K562 (cell line): ENCODE measurements at regions not wholly inside any gene's neighbourhood (a gene's known extent, or its start where the extent isn't known, plus 50 kb on each side); places are given as distances from the start of the nearest gene placed in this dataset.
A peak's percentile ranks its signal among the peaks of the same experiment; 100 is the strongest.

Experiments used
- ADNP ChIP-seq: fragments of 200-800 bp; sonication (Bioruptor generic); IDR thresholded peaks from 2 replicates; pipeline ENCODE4 v1.6.1; 2016; ENCODE audit warnings: missing genetic modification characterization, missing compliant biosample characterization
- CC2D1A ChIP-seq: fragments of 450-650 bp; IDR thresholded peaks from 2 replicates; pipeline ENCODE4 v1.6.1; 2017; ENCODE audit warnings: mild to moderate bottlenecking
- CTBP1 ChIP-seq: fragments of 450-650 bp; IDR thresholded peaks from 2 replicates; pipeline ENCODE4 v1.6.1; 2016; ENCODE audit warnings: borderline replicate concordance
- DMBX1 ChIP-seq: fragments of 250-450 bp; sonication (Bioruptor Pico); IDR thresholded peaks from 2 replicates; pipeline ENCODE4 v1.8.0; 2022; ENCODE audit warnings: inconsistent platforms, mild to moderate bottlenecking, moderate library complexity, borderline replicate concordance
- ELF1 ChIP-seq: fragments of 200-800 bp; sonication (Bioruptor generic); IDR thresholded peaks from 2 replicates; pipeline ENCODE4 v1.6.1; 2016; ENCODE audit warnings: missing genetic modification characterization, missing compliant biosample characterization
- ELF2 ChIP-seq: fragments of 250-450 bp; sonication (Bioruptor Pico); IDR thresholded peaks from 2 replicates; pipeline ENCODE4 v1.5.0; 2021; ENCODE audit warnings: mild to moderate bottlenecking
- ETS2 ChIP-seq: IDR thresholded peaks from 2 replicates; pipeline ENCODE4 v1.6.1; 2016; ENCODE audit warnings: borderline replicate concordance, missing genetic modification characterization, mild to moderate bottlenecking, moderate library complexity, missing compliant biosample characterization; ENCODE audit not compliant: poor library complexity, severe bottlenecking
- FOS ChIP-seq: IDR thresholded peaks from 3 replicates; pipeline ENCODE4 v1.6.1; 2011; ENCODE audit not compliant: insufficient read length; ENCODE audit errors: extremely low read depth
- FOXJ3 ChIP-seq: sonication (generic); formaldehyde crosslinking; IDR thresholded peaks from 2 replicates; pipeline ENCODE4 v1.4.0; 2020; ENCODE audit warnings: mild to moderate bottlenecking, missing genetic modification reagents
- GABPB1 ChIP-seq: sonication (generic); formaldehyde crosslinking; IDR thresholded peaks from 2 replicates; pipeline ENCODE4 v1.8.0; 2022; ENCODE audit warnings: mild to moderate bottlenecking, missing genetic modification reagents
- HDAC3 ChIP-seq: fragments of 450-650 bp; IDR thresholded peaks from 2 replicates; pipeline ENCODE4 v1.6.1; 2018; ENCODE audit warnings: borderline replicate concordance, mild to moderate bottlenecking, moderate library complexity; ENCODE audit not compliant: partially characterized antibody
- MYC ChIP-seq, 2 experiments: fragments of 250-450 bp in 1 of 2; sonication (Bioruptor Pico) in 1 of 2; IDR thresholded peaks; 2 replicates each; pipeline versions ENCODE4 v1.5.1 to v1.6.1; 2012 to 2021; ENCODE audit warnings: low read depth in 2 of 2, borderline replicate concordance in 1 of 2, improper control_type of control experiment in 1 of 2, low read length in 1 of 2, mild to moderate bottlenecking in 1 of 2, moderate library complexity in 1 of 2
- NBN ChIP-seq: fragments of 450-650 bp; IDR thresholded peaks from 2 replicates; pipeline ENCODE4 v1.6.1; 2016; ENCODE audit warnings: low read depth, mild to moderate bottlenecking
- NRF1 ChIP-seq, 2 experiments: fragments of 450-650 bp; IDR thresholded peaks in 1 of 2; conservative IDR thresholded peaks in 1 of 2; 2 replicates each; pipeline ENCODE4 v1.6.1; 2014; ENCODE audit warnings: mild to moderate bottlenecking in 2 of 2
- PHF20 ChIP-seq: fragments of 450-650 bp; IDR thresholded peaks from 2 replicates; pipeline ENCODE4 v1.6.1; 2018; ENCODE audit not compliant: partially characterized antibody
- POLR2G ChIP-seq: fragments of 200-400 bp; formaldehyde crosslinking; IDR thresholded peaks from 2 replicates; pipeline ENCODE4 v1.6.1; 2017; ENCODE audit warnings: low read depth, mild to moderate bottlenecking, antibody characterized with exemption, low read length, moderate library complexity
- RBM34 ChIP-seq: fragments of 200-400 bp; formaldehyde crosslinking; IDR thresholded peaks from 2 replicates; pipeline ENCODE4 v1.6.1; 2018; ENCODE audit warnings: low read length, borderline replicate concordance; ENCODE audit not compliant: insufficient read depth
- SMARCC2 ChIP-seq: fragments of 450-650 bp; IDR thresholded peaks from 2 replicates; pipeline ENCODE4 v1.6.1; 2017; ENCODE audit warnings: antibody characterized with exemption, moderate library complexity, mild to moderate bottlenecking, low read depth
- SOX6 ChIP-seq: fragments of 450-650 bp; IDR thresholded peaks from 2 replicates; pipeline ENCODE4 v1.6.1; 2014; ENCODE audit warnings: mild to moderate bottlenecking
- ZNF146 ChIP-seq: IDR thresholded peaks from one replicate; pipeline ENCODE4 v1.6.1; 2018; ENCODE audit warnings: missing compliant biosample characterization; ENCODE audit not compliant: unreplicated experiment
- ZNF282 ChIP-seq: sonication (generic); formaldehyde crosslinking; IDR thresholded peaks from 2 replicates; pipeline ENCODE4 v1.8.1; 2023; ENCODE audit warnings: missing genetic modification reagents
- ZNF395 ChIP-seq: fragments of 200-800 bp; sonication (Bioruptor generic); IDR thresholded peaks from 2 replicates; pipeline ENCODE4 v1.6.1; 2017; ENCODE audit warnings: missing genetic modification characterization, missing compliant biosample characterization
- ZNF551 ChIP-seq: fragments of 250-450 bp; sonication (Bioruptor Pico); IDR thresholded peaks from 2 replicates; pipeline ENCODE4 v1.5.0; 2021; ENCODE audit warnings: mild to moderate bottlenecking, moderate library complexity
- TF ChIP-seq, protein P1 (sequence below): fragments of 200-400 bp; formaldehyde crosslinking; IDR thresholded peaks from 2 replicates; pipeline ENCODE4 v1.6.1; 2017; ENCODE audit warnings: mild to moderate bottlenecking, low read depth, low read length, moderate library complexity
- TF ChIP-seq, protein P2 (sequence below): sonication (generic); formaldehyde crosslinking; IDR thresholded peaks from 2 replicates; pipeline ENCODE4 v1.8.1; 2023; ENCODE audit warnings: mild to moderate bottlenecking, missing genetic modification reagents

DNA sequence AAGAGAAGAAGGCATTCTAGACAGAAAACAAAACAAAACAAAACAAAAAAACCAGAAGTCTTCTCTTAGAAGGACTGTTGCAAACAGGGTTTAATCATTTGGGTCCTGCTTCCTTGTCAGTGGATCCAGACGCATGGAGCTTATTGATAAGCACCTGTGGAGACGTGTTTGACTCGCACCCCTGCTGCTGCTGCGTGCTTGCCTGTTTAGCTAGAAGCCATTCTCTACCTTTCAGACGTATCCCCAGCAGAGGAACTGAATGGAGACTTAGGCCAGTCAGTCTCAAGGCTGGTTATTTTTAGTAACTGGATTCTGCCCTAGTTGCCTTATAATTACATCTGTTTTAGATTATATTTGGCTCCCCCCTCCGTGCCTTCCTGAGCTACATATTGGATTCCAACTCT is 186.1 kb upstream of the EEA1 start (continued):
- TF ChIP-seq MYC (IDR thresholded peaks at IDR 0.05; ENCODE audit: low read depth, low read length) (peak; percentile 55; the same call in 1 of the 2 replicates), MYC (CRISPR knock-in tag; IDR thresholded peaks at IDR 0.05; ENCODE audit: borderline replicate concordance, low read depth) (no peak), SOX6 (peak; percentile 94), ZNF551 (CRISPR knock-in tag) (no peak), ADNP (tag) (peak; percentile 73; the same call in 1 of the 2 replicates), NBN (peak; percentile 48; the same call in 1 of the 2 replicates), FOS (no peak), PHF20 (no peak), ELF2 (CRISPR knock-in tag) (no peak), ZNF146 (CRISPR knock-in tag) (no peak), GABPB1 (CRISPR knock-in tag) (no peak), SMARCC2 (peak; percentile 70; the same call in 1 of the 2 replicates), ELF1 (tag) (no peak), HDAC3 (peak; percentile 50), CTBP1 (no peak; the same call in 1 of the 2 replicates), POLR2G (no peak), FOXJ3 (CRISPR knock-in tag) (no peak), ETS2 (tag) (no peak), CC2D1A (peak; percentile 94; the same call in 1 of the 2 replicates), ZNF282 (no peak), RBM34 (no peak), ZNF395 (peak; percentile 80; the same call in 1 of the 2 replicates), NRF1 (conservative IDR thresholded peaks at IDR 0.05 in 1 of 2, IDR thresholded peaks at IDR 0.05 in 1 of 2) (no peak), DMBX1 (CRISPR knock-in tag) (peak; percentile 62; the same call in 1 of the 2 replicates)
- TF ChIP-seq, protein P1, sequence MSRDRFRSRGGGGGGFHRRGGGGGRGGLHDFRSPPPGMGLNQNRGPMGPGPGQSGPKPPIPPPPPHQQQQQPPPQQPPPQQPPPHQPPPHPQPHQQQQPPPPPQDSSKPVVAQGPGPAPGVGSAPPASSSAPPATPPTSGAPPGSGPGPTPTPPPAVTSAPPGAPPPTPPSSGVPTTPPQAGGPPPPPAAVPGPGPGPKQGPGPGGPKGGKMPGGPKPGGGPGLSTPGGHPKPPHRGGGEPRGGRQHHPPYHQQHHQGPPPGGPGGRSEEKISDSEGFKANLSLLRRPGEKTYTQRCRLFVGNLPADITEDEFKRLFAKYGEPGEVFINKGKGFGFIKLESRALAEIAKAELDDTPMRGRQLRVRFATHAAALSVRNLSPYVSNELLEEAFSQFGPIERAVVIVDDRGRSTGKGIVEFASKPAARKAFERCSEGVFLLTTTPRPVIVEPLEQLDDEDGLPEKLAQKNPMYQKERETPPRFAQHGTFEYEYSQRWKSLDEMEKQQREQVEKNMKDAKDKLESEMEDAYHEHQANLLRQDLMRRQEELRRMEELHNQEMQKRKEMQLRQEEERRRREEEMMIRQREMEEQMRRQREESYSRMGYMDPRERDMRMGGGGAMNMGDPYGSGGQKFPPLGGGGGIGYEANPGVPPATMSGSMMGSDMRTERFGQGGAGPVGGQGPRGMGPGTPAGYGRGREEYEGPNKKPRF, result no peak
- TF ChIP-seq, protein P2, sequence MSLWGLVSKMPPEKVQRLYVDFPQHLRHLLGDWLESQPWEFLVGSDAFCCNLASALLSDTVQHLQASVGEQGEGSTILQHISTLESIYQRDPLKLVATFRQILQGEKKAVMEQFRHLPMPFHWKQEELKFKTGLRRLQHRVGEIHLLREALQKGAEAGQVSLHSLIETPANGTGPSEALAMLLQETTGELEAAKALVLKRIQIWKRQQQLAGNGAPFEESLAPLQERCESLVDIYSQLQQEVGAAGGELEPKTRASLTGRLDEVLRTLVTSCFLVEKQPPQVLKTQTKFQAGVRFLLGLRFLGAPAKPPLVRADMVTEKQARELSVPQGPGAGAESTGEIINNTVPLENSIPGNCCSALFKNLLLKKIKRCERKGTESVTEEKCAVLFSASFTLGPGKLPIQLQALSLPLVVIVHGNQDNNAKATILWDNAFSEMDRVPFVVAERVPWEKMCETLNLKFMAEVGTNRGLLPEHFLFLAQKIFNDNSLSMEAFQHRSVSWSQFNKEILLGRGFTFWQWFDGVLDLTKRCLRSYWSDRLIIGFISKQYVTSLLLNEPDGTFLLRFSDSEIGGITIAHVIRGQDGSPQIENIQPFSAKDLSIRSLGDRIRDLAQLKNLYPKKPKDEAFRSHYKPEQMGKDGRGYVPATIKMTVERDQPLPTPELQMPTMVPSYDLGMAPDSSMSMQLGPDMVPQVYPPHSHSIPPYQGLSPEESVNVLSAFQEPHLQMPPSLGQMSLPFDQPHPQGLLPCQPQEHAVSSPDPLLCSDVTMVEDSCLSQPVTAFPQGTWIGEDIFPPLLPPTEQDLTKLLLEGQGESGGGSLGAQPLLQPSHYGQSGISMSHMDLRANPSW (CRISPR knock-in tag), result no peak
